Uterus (tissue), 2 donors: ENCODE measurements at regions not wholly inside any gene's neighbourhood (a gene's known extent, or its start where the extent isn't known, plus 50 kb on each side); places are given as distances from the start of the nearest gene placed in this dataset.

ENCODE experiments used
- POLR2A ChIP-seq, 2 donors: fragments of 450-650 bp; IDR thresholded peaks; one replicate each; pipeline ENCODE4 v1.6.1; 2016; ENCODE audit warnings: antibody characterized with exemption in 2 of 2, mild to moderate bottlenecking in 1 of 2, moderate library complexity in 1 of 2
- TF ChIP-seq, protein P1 (sequence below), 4 experiments: fragments of 200-600 bp in 2 of 4; fragments of 450-650 bp in 2 of 4; sonication (generic) in 2 of 4; IDR thresholded peaks; one replicate each; pipeline ENCODE4 v1.5.1; 2016 to 2019; ENCODE audit warnings: antibody characterized with exemption in 4 of 4, mild to moderate bottlenecking in 2 of 4, moderate library complexity in 1 of 4

DNA sequence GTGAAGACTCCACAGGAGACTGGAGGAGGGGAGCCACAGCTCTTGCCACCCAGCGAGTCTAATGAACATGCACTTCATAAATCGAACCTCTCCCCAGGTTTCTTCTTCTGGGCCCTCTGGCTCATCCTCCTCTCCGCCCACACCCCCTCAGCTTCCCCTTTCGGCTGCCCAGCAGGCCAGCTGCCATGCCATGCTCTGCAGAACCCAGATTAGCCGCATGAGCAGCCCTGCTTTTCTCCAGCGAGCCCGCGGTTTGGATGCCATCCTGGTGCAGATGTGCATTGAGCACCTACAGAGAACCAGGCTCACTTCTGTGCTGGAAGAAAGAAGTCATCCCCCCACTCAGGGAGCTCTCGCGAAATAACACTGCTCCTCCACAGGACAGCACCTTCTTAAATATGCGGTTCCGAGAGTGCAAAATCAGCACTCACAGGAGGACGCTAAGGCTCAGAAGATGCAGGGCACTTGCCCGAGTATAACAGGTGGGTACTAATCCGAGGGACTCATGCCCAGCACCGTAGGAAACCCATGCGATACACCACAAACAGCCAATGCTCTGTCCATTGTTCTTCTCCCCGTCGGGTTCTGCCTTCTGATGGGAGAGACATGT lies 143.0 kb upstream of the THBS2 start:
- TF ChIP-seq, protein P1, sequence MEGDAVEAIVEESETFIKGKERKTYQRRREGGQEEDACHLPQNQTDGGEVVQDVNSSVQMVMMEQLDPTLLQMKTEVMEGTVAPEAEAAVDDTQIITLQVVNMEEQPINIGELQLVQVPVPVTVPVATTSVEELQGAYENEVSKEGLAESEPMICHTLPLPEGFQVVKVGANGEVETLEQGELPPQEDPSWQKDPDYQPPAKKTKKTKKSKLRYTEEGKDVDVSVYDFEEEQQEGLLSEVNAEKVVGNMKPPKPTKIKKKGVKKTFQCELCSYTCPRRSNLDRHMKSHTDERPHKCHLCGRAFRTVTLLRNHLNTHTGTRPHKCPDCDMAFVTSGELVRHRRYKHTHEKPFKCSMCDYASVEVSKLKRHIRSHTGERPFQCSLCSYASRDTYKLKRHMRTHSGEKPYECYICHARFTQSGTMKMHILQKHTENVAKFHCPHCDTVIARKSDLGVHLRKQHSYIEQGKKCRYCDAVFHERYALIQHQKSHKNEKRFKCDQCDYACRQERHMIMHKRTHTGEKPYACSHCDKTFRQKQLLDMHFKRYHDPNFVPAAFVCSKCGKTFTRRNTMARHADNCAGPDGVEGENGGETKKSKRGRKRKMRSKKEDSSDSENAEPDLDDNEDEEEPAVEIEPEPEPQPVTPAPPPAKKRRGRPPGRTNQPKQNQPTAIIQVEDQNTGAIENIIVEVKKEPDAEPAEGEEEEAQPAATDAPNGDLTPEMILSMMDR (IDR thresholded peaks at IDR 0.05): no peak
- no peak for TF ChIP-seq POLR2A (IDR thresholded peaks at IDR 0.05)
